GM10248 (cell line): ENCODE measurements at regions not wholly inside any gene's neighbourhood (a gene's known extent, or its start where the extent isn't known, plus 50 kb on each side); places are given as distances from the start of the nearest gene placed in this dataset.

ENCODE experiments used
- CTCF ChIA-PET: fragments of 300-600 bp; sonication (Branson Sonifier 250); formaldehyde crosslinking; extraction: SDS; loops from one replicate; lab custom pipeline; 2021; ENCODE audit warnings: antibody characterized with exemption; lab: Yijun Ruan, JAX
- POLR2A ChIA-PET: fragments of 350-650 bp; sonication (Branson Sonifier 250); formaldehyde crosslinking; extraction: SDS; loops from one replicate; lab custom pipeline; 2020; ENCODE audit warnings: antibody characterized with exemption; lab: Yijun Ruan, JAX
- DNase-seq: peaks from one replicate; pipeline ENCODE4 v3.0.0; 2012; ENCODE audit errors: extremely low spot score
- TF ChIP-seq, protein P1 (sequence below): IDR thresholded peaks from 2 replicates; pipeline ENCODE4 v1.5.1; 2012; ENCODE audit warnings: mild to moderate bottlenecking, low read depth; ENCODE audit errors: extremely low read depth, missing control alignments, control extremely low read depth

DNA sequence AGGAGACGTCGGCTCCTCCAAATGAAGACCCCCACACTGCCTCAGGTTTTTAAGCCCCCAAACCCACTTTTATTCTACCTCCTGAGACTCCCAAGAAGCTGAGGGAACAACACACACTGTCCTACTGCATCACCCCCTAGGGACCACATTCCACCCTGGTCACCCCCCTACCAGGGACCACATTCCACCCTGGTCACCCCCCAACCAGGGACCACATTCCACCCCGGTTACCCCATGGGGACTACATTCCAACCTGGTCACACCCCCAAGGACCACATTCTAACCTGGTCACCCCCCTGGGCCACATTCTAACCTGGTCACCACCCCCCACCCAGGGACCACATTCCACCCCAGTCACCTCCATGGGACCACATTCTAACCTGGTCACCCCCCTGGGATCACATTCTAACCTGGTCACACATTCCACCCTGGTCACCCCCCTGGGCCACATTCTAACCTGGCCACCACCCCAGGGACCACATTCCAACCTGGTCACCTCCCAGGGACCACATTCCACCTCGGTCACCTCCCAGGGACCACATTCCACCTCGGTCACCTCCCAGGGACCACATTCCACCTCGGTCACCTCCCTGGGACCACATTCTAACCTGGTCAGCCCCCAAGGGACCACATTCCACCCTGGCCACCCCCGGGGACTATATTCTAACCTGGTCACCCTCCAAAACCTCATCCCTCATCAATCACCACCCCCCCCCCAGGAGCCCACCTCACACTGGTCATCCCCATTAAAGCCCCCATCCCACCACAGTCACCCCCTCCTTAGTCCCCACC lies 587.6 kb downstream of the NPHP4 start:
- no peak for DNase-seq
- ChIA-PET POLR2A (no interaction called here), CTCF (no interaction called here)
- TF ChIP-seq, protein P1, sequence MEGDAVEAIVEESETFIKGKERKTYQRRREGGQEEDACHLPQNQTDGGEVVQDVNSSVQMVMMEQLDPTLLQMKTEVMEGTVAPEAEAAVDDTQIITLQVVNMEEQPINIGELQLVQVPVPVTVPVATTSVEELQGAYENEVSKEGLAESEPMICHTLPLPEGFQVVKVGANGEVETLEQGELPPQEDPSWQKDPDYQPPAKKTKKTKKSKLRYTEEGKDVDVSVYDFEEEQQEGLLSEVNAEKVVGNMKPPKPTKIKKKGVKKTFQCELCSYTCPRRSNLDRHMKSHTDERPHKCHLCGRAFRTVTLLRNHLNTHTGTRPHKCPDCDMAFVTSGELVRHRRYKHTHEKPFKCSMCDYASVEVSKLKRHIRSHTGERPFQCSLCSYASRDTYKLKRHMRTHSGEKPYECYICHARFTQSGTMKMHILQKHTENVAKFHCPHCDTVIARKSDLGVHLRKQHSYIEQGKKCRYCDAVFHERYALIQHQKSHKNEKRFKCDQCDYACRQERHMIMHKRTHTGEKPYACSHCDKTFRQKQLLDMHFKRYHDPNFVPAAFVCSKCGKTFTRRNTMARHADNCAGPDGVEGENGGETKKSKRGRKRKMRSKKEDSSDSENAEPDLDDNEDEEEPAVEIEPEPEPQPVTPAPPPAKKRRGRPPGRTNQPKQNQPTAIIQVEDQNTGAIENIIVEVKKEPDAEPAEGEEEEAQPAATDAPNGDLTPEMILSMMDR: no peak

DNA sequence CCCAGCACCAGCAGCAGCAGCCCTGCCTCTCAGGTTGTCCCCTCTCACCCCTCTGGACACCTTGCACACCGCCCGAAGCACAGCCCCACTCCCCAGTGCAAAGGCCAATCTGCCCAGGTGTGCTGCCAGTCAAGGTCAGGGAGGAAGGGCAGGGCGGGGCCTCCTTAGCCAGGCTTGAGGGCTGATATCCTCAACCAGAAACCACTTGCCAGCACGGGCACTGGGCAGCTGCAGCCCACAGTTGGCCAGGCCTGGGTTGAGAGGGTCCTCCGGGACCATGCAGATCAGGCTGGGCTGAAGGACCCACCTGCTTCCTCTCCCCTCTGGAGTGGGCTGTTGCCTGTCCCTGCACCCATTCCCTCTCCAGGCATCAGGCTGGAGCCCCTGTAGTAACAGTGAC lies 588.3 kb downstream of the NPHP4 start:
- ChIA-PET CTCF (no interaction called here), POLR2A (no interaction called here)
- DNase-seq: no peak
- TF ChIP-seq, protein P1: no peak

DNA sequence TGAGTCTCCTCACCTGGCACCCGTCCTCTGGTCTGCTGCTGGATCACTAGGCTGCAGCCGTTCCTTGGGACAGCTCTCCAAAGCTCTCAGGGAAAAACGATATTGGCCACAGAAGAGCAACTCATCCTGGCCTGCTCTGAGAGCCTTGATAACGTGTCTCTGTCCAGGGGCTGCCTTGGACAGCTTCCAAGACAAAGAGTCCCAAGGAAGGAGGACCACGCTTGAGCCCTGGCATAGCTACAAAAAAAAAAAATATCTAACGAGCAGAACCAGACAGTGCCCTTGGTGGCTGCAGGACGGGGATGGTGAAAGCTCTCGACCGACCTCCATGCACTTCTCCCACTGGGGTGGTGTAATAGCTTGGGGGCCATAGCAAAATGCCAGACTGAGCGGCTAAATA lies 589.6 kb downstream of the NPHP4 start:
- no peak for DNase-seq
- TF ChIP-seq, protein P1: no peak
- ChIA-PET CTCF (no interaction called here), POLR2A (no interaction called here)

DNA sequence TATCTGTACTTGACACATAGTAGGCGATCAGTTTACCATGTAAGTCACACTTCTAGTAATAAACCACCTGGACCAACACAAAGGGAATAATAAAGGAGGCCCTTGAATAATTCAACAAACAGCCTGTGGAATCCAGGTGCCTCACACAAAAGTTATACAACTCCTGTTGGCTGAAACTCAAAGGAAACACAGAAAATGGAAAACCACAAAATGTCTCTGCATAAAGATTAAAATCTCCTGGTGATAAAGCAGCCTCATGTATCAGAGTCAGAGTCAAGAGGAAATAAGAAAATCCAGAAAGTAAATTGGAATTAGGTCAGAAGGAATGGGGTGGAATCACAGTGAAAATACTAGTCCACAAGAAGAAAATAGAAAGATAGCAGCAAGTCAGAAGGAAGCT lies 592.5 kb downstream of the NPHP4 start:
- no peak for DNase-seq
- ChIA-PET CTCF (no interaction called here), POLR2A (interaction anchor here (0.6 kb wide), 1 partner anchor 1170 kb away, joined by 3 read pairs; no protein-coding TSS in a partner anchor)
- TF ChIP-seq, protein P1: no peak

DNA sequence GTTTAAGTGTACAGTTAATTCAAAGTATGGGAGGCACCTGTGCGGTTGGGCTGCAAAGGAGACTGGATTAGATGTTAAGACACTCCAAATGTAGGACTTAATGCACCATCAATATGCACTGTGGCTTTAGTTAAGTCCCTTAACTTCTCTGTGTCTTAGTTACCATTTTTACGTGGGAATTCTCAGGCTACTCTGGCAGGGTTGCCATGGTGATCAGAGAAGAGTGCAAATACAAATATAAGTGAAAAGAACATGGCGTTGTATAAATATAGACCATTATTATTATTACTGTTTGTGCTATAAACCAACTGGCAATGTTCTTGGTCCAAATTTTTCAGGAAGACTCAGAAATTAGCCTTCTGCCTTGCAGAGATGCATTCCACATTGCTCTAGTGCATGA lies 595.6 kb downstream of the NPHP4 start:
- ChIA-PET POLR2A (no interaction called here), CTCF (no interaction called here)
- TF ChIP-seq, protein P1: no peak
- DNase-seq: no peak

DNA sequence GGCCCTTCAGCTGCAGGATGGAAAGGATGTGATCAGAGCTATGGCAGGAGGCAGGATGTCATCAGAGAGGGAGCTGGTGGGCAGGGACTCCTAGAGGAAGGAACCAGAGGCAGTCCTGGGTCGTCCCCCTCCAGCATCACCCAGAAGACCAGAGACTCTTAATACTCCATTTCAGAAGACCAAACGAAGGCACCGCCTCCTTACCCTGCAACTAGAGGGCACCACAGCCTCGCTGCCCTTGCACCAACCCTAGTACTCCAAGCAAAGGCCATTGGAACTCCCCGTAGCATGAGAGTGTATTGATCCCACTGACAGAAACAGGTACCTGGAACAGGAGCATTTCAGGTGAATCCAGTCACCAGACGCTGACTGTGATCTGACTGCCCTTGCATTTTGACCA lies 598.1 kb downstream of the NPHP4 start:
- TF ChIP-seq, protein P1: no peak
- ChIA-PET POLR2A (no interaction called here), CTCF (no interaction called here)
- no peak for DNase-seq
